Neural crest cell (in vitro differentiated cells): ENCODE measurements at regions not wholly inside any gene's neighbourhood (a gene's known extent, or its start where the extent isn't known, plus 50 kb on each side); places are given as distances from the start of the nearest gene placed in this dataset.

ENCODE experiments used
- DNase-seq: peaks from one replicate; pipeline ENCODE4 v3.0.0; 2021; ENCODE audit warnings: low read depth, mixed read lengths, low spot score
- H3K27ac Mint-ChIP-seq: one replicate; pipeline ENCODE4 v1.8.0; 2021; ENCODE audit warnings: mild to moderate bottlenecking, mixed read lengths; ENCODE audit not compliant: unreplicated experiment
- H3K27me3 Mint-ChIP-seq: 2 replicates; pipeline ENCODE4 v1.8.0; 2021; ENCODE audit warnings: low read depth, mild to moderate bottlenecking, mixed read lengths
- H3K36me3 Mint-ChIP-seq: 2 replicates; pipeline ENCODE4 v1.8.0; 2021; ENCODE audit warnings: low read depth, mild to moderate bottlenecking, mixed read lengths
- H3K4me1 Mint-ChIP-seq: 2 replicates; pipeline ENCODE4 v1.8.0; 2021; ENCODE audit warnings: mixed read lengths
- H3K4me3 Mint-ChIP-seq: one replicate; pipeline ENCODE4 v1.8.0; 2021; ENCODE audit warnings: mild to moderate bottlenecking, mixed read lengths
- H3K9me3 Mint-ChIP-seq: 2 replicates; pipeline ENCODE4 v1.8.0; 2021; ENCODE audit warnings: mixed read lengths
- TF ChIP-seq, protein P1 (sequence below): fragments of 200-600 bp; sonication (generic); conservative IDR thresholded peaks from 2 replicates; pipeline ENCODE4 v1.5.0; 2021; ENCODE audit warnings: antibody characterized with exemption, mild to moderate bottlenecking

DNA sequence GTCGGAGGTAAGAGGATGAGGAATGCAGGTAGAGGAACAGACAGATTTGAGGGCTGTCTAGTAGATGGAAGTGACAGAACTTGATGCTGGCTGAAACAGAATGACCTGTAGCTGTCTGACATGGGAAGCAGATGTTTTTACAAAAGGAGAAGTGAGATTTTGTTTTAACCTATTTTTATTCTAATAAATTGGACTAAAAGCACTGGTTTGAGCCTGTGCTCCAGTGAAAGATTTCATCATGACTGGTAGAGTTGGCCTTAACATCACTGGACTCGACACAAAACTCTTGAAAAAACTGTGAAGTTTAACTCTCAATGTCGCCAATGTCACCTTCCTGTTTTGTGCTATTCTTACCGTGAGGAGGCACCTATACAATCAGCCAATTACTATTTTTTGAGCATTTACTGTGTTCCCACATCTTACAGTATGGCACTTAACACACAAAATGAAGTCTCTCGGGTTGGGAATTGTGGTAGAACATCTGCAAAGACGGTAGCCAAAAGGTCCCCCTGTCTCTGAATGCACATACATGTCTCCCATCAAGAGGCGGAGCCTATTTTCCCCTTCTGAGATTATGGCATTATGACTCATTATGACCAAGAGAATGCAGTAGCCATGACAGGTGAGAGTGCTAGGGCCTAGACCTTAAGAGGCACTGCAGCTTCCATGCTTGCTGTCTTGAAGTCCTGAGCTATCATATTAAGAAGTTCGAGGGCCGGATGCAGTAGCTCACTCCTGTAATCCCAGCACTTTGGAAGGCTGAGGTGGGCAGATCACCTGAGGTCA, 93.2 kb downstream of the FOXF2 start:
- Mint-ChIP-seq H3K36me3 (peaks cover 4% of the 10 kb centered on the region), H3K4me1 (peaks cover 7% of the 10 kb centered on the region), H3K27ac (no peak overlapping the region), H3K4me3 (no peak overlapping the region), H3K27me3 (no peaks in the 10 kb centered on the region), H3K9me3 (peaks cover 6% of the 10 kb centered on the region)
- DNase-seq = no peak
- TF ChIP-seq, protein P1, sequence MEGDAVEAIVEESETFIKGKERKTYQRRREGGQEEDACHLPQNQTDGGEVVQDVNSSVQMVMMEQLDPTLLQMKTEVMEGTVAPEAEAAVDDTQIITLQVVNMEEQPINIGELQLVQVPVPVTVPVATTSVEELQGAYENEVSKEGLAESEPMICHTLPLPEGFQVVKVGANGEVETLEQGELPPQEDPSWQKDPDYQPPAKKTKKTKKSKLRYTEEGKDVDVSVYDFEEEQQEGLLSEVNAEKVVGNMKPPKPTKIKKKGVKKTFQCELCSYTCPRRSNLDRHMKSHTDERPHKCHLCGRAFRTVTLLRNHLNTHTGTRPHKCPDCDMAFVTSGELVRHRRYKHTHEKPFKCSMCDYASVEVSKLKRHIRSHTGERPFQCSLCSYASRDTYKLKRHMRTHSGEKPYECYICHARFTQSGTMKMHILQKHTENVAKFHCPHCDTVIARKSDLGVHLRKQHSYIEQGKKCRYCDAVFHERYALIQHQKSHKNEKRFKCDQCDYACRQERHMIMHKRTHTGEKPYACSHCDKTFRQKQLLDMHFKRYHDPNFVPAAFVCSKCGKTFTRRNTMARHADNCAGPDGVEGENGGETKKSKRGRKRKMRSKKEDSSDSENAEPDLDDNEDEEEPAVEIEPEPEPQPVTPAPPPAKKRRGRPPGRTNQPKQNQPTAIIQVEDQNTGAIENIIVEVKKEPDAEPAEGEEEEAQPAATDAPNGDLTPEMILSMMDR = no peak

DNA sequence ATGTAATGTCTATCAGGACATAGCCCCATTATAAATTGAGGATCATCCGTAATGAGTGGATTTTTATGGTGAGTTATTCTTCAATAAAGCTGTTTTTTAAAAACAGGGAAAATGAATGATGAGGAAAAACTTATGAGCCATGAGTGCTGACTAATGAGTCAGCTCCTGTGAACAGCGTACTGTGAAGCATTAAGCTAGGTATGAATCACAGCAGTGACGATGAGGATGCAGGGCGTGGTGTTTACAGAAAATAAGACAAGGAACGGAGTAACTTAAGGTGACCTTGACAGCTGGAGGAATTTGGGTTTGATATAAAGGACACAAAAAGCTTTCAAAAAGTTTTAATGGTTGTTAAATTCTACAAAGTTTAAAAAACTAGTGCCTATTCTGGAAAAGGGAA, 96.3 kb downstream of the FOXF2 start:
- no peak overlapping the region for H3K27ac Mint-ChIP-seq
- DNase-seq = no peak
- TF ChIP-seq, protein P1 = no peak
- no peaks in the 10 kb centered on the region for H3K27me3 Mint-ChIP-seq
- no peaks in the 10 kb centered on the region for H3K36me3 Mint-ChIP-seq
- H3K4me3 Mint-ChIP-seq = no peak overlapping the region
- peaks cover 7% of the 10 kb centered on the region for H3K4me1 Mint-ChIP-seq
- peaks cover 2% of the 10 kb centered on the region for H3K9me3 Mint-ChIP-seq

DNA sequence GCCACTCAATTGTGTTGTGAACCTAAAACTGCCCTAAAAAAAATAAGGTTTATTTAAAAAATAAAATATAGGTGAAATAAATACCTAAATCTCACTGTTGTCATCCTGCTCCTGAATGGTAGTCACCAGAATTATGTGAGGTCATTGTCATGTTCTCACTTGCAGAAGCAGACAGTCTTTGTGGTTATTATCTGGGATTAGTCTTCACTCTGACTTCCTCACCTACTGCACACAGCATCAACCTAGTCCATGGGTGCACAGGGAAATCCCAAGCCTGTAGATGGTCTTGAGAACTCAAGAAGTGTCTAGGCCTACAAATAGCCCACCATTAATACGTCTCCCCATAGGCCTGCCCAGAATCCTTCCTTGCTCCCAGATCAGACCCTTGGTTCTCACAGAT, 97.0 kb downstream of the FOXF2 start:
- H3K4me3 Mint-ChIP-seq = no peak overlapping the region
- H3K27me3 Mint-ChIP-seq = no peaks in the 10 kb centered on the region
- H3K9me3 Mint-ChIP-seq = peaks cover 2% of the 10 kb centered on the region
- peaks cover 3% of the 10 kb centered on the region for H3K4me1 Mint-ChIP-seq
- no peaks in the 10 kb centered on the region for H3K36me3 Mint-ChIP-seq
- H3K27ac Mint-ChIP-seq = no peak overlapping the region
- no peak for DNase-seq
- TF ChIP-seq, protein P1 = no peak

DNA sequence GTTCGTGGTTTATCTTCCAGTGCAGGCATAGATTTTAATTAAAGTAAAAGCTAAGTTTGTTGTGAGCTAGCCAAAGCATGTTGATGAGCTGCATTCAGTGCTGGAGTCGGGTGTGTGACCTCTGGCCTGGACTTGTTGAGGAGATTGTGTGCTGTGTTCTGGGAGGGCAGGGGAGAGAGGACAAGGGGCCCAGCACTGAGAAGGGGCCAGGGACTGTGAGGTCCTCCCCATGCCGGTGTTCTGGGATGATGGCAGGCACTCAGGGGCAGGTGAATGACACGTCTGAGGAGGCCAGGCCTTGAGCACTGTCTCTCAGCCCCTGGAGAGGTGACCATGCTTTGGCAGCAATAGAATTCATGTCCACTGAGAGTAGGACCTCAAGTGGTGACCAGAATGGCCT, 97.9 kb downstream of the FOXF2 start:
- no peaks in the 10 kb centered on the region for H3K36me3 Mint-ChIP-seq
- DNase-seq = no peak
- no peak overlapping the region for H3K27ac Mint-ChIP-seq
- H3K9me3 Mint-ChIP-seq = peaks cover 2% of the 10 kb centered on the region
- H3K27me3 Mint-ChIP-seq = no peaks in the 10 kb centered on the region
- TF ChIP-seq, protein P1 = no peak
- H3K4me3 Mint-ChIP-seq = no peak overlapping the region
- no peaks in the 10 kb centered on the region for H3K4me1 Mint-ChIP-seq

DNA sequence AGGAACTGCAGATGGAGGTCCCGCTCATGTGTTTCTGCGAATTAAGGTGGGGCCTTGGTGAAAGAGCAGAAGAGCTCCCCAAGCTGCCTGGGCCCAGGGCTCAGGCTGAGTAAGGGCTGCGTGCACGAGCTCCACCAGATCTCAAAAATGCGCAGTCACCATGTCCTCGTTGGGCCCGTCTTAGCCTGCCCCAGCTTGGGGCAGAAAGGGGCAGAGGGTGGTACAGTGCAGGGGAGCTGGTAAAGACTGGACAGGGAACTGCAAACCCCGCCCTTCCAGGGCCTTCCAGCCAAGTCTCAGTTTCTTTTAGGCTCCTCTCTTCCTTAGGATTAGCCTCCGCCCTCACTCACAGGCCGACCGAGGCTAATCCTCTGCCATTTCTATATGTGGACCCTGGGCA, 101.6 kb downstream of the FOXF2 start:
- Mint-ChIP-seq H3K27me3 (no peaks in the 10 kb centered on the region), H3K4me3 (no peak overlapping the region), H3K36me3 (no peaks in the 10 kb centered on the region), H3K9me3 (peaks cover 6% of the 10 kb centered on the region), H3K27ac (no peak overlapping the region), H3K4me1 (no peaks in the 10 kb centered on the region)
- TF ChIP-seq, protein P1 = no peak
- DNase-seq = no peak
